K562 (cell line): ENCODE measurements at regions not wholly inside any gene's neighbourhood (a gene's known extent, or its start where the extent isn't known, plus 50 kb on each side); places are given as distances from the start of the nearest gene placed in this dataset.

Experiments used
- ATAC-seq: fragments of 200-7000 bp; cut with Tn5 transposase; 3 replicates; pipeline ENCODE4 v1.9.1; 2020; ENCODE audit warnings: moderate library complexity
- BruUV-seq: library from RNA; stranded (reverse); fragments of 400-500 nt; replicated peaks from 2 replicates; lab custom pipeline; 2021; lab: Mats Ljungman, UMichigan
- CTCF ChIA-PET: fragments of 300-600 bp; formaldehyde crosslinking; extraction: SDS; loops from one replicate; lab custom pipeline; 2021; ENCODE audit warnings: low intra/inter-chr PET ratio; lab: Yijun Ruan, JAX
- POLR2A ChIA-PET: fragments of 300-600, 350-650 bp; sonication (Branson Sonifier 250); formaldehyde crosslinking; extraction: SDS; loops from one replicate; lab custom pipeline; 2021; ENCODE audit warnings: antibody characterized with exemption, inconsistent platforms; lab: Yijun Ruan, JAX
- DNase-seq, 4 experiments: peaks; one replicate each; pipeline versions ENCODE4 v3.0.0 to v3.0.0-alpha.2; 2011 to 2018; ENCODE audit warnings: low spot score in 3 of 4, mixed read lengths in 3 of 4; ENCODE audit errors: extremely low read depth in 1 of 4
- FAIRE-seq: peaks from 2 replicates; lab custom pipeline; 2011; peaks lifted over from hg19 to GRCh38; lab: Jason Lieb, UNC
- H2AFZ ChIP-seq: 2 replicates; pipeline ENCODE4 v1.6.0; 2011; ENCODE audit warnings: low read depth, low read length, control low read depth, inconsistent platforms
- H3K27ac ChIP-seq: fragments of 200-600 bp; 3 replicates; pipeline ENCODE4 v1.8.0; 2011; ENCODE audit warnings: low read depth, mild to moderate bottlenecking, control low read depth, inconsistent platforms, low read length, moderate library complexity, mixed read lengths; ENCODE audit errors: extremely low read depth
- H3K27me3 ChIP-seq, 2 experiments: fragments of 300-600 bp in 1 of 2; 2 replicates in 1 of 2; 3 replicates in 1 of 2; pipeline versions ENCODE4 v1.6.0 to v1.8.0; 2011; ENCODE audit warnings: inconsistent platforms in 2 of 2, low read length in 2 of 2, mild to moderate bottlenecking in 1 of 2, mixed read lengths in 1 of 2, moderate library complexity in 1 of 2; ENCODE audit not compliant: control insufficient read depth in 2 of 2, insufficient read depth in 2 of 2
- H3K36me3 ChIP-seq: fragments of 300-600 bp; 3 replicates; pipeline ENCODE4 v1.8.0; 2011; ENCODE audit warnings: mild to moderate bottlenecking, low read length, inconsistent platforms; ENCODE audit not compliant: control insufficient read depth, insufficient read depth
- H3K4me1 ChIP-seq, 2 experiments: fragments of 200-600 bp in 1 of 2; replicated peaks in 1 of 2; 2 replicates in 1 of 2; 3 replicates in 1 of 2; pipeline versions ENCODE4 v1.5.1 to v1.8.0; 2011; ENCODE audit warnings: inconsistent platforms in 2 of 2, low read length in 2 of 2, mild to moderate bottlenecking in 1 of 2, mixed read lengths in 1 of 2, moderate library complexity in 1 of 2; ENCODE audit not compliant: control insufficient read depth in 2 of 2, insufficient read depth in 2 of 2
- H3K4me2 ChIP-seq: 2 replicates; pipeline ENCODE4 v1.6.1; 2011; ENCODE audit warnings: low read length, control low read depth, inconsistent platforms, mixed read lengths; ENCODE audit not compliant: insufficient read depth
- H3K4me3 ChIP-seq: fragments of 200-600 bp; sonication (generic), shearing (Covaris generic); 2 replicates; pipeline ENCODE4 v1.5.1; 2016; ENCODE audit warnings: control low read depth, inconsistent platforms
- H3K79me2 ChIP-seq: fragments of 200-600 bp; 3 replicates; pipeline ENCODE4 v1.8.0; 2011; ENCODE audit warnings: low read length, inconsistent platforms; ENCODE audit not compliant: control insufficient read depth, insufficient read depth
- H3K9ac ChIP-seq, 2 experiments: 2 replicates each; pipeline versions ENCODE4 v1.6.0 to v1.6.1; 2011; ENCODE audit warnings: low read depth in 2 of 2, low read length in 2 of 2, control low read depth in 1 of 2, inconsistent platforms in 1 of 2, mild to moderate bottlenecking in 1 of 2, mixed read lengths in 1 of 2; ENCODE audit not compliant: insufficient read depth in 1 of 2
- H3K9me1 ChIP-seq: one replicate; pipeline ENCODE4 v1.6.0; 2011; ENCODE audit warnings: inconsistent platforms, mild to moderate bottlenecking, low read length, moderate library complexity; ENCODE audit not compliant: control insufficient read depth, insufficient read depth
- H3K9me3 ChIP-seq: replicated peaks from 2 replicates; pipeline ENCODE4 v1.5.1; 2011; ENCODE audit warnings: low read depth, low read length, inconsistent platforms; ENCODE audit not compliant: control insufficient read depth, insufficient read depth
- H4K20me1 ChIP-seq: replicated peaks from 2 replicates; pipeline ENCODE4 v1.6.1; 2011; ENCODE audit warnings: low read length, inconsistent platforms, mixed read lengths; ENCODE audit not compliant: control insufficient read depth, insufficient read depth
- ASH1L ChIP-seq: fragments of 450-650 bp; IDR thresholded peaks from 2 replicates; pipeline ENCODE4 v1.6.1; 2018; ENCODE audit warnings: borderline replicate concordance, mild to moderate bottlenecking, low read depth; ENCODE audit not compliant: partially characterized antibody
- CTBP1 ChIP-seq: fragments of 450-650 bp; IDR thresholded peaks from 2 replicates; pipeline ENCODE4 v1.6.1; 2016; ENCODE audit warnings: borderline replicate concordance
- SIN3A ChIP-seq, 2 experiments: fragments of 150-350 bp in 1 of 2; IDR thresholded peaks; 2 replicates each; pipeline ENCODE4 v1.6.1; 2011 to 2016; ENCODE audit warnings: borderline replicate concordance in 2 of 2, low read depth in 2 of 2, low read length in 2 of 2, mild to moderate bottlenecking in 2 of 2, moderate library complexity in 2 of 2; ENCODE audit not compliant: control insufficient read depth in 1 of 2
- SIN3B ChIP-seq: fragments of 450-650 bp; IDR thresholded peaks from 2 replicates; pipeline ENCODE4 v1.6.1; 2017; ENCODE audit warnings: low read depth, mild to moderate bottlenecking, moderate library complexity
- SLC30A9 ChIP-seq: fragments of 250-450 bp; sonication (Bioruptor Pico); IDR thresholded peaks from 2 replicates; pipeline ENCODE4 v1.8.0; 2022; ENCODE audit warnings: mild to moderate bottlenecking, moderate library complexity
- XRCC4 ChIP-seq: IDR thresholded peaks from one replicate; pipeline ENCODE4 v1.6.1; 2011; ENCODE audit not compliant: insufficient read depth, insufficient read length; ENCODE audit errors: extremely low read depth
- ZC3H8 ChIP-seq: fragments of 450-650 bp; IDR thresholded peaks from 2 replicates; pipeline ENCODE4 v1.6.1; 2017
- ZNF347 ChIP-seq: fragments of 450-650 bp; formaldehyde crosslinking; IDR thresholded peaks from 2 replicates; pipeline ENCODE4 v1.4.0; 2020; ENCODE audit warnings: low read depth, mild to moderate bottlenecking, moderate library complexity
- ZNF444 ChIP-seq: fragments of 250-450 bp; sonication (Bioruptor Pico); IDR thresholded peaks from 2 replicates; pipeline ENCODE4 v1.4.0; 2020; ENCODE audit warnings: mild to moderate bottlenecking, moderate library complexity
- ZNF668 ChIP-seq: fragments of 250-450 bp; sonication (Bioruptor Pico); IDR thresholded peaks from 2 replicates; pipeline ENCODE4 v1.8.0; 2022; ENCODE audit warnings: mild to moderate bottlenecking, inconsistent platforms
- ZZZ3 ChIP-seq: fragments of 450-650 bp; IDR thresholded peaks from 2 replicates; pipeline ENCODE4 v1.6.1; 2016; ENCODE audit warnings: antibody characterized with exemption, mild to moderate bottlenecking, moderate library complexity
- WGBS: fragments of 100-300 bp; shearing (Covaris generic); methylation state at CpG from one replicate; pipeline ENCODE4 v1.1.6; 2016; ENCODE audit warnings: low coverage, mixed read lengths; ENCODE audit not compliant: insufficient coverage; ENCODE audit errors: missing lambda C conversion rate; 5-methylcytosine and 5-hydroxymethylcytosine counted together
- in situ Hi-C: fragments of 300-500 bp; cut with MboI; formaldehyde crosslinking; loops from 4 replicates; pipeline ENCODE4 v1.15.0; 2018; ENCODE audit warnings: inconsistent platforms, mixed read lengths
- intact Hi-C: fragments of 100-400 bp; cut with micrococcal nuclease; formaldehyde crosslinking; loops from 2 replicates; pipeline ENCODE4 v1.14.2; 2022
- TF ChIP-seq, protein P1 (sequence below): sonication (generic); formaldehyde crosslinking; IDR thresholded peaks from 2 replicates; pipeline ENCODE4 v1.8.1; 2023; ENCODE audit warnings: mild to moderate bottlenecking, missing genetic modification reagents
- TF ChIP-seq, protein P2 (sequence below): fragments of 150-350 bp; IDR thresholded peaks from 2 replicates; pipeline ENCODE4 v1.6.1; 2014; ENCODE audit warnings: low read depth, mild to moderate bottlenecking, low read length, borderline replicate concordance

DNA sequence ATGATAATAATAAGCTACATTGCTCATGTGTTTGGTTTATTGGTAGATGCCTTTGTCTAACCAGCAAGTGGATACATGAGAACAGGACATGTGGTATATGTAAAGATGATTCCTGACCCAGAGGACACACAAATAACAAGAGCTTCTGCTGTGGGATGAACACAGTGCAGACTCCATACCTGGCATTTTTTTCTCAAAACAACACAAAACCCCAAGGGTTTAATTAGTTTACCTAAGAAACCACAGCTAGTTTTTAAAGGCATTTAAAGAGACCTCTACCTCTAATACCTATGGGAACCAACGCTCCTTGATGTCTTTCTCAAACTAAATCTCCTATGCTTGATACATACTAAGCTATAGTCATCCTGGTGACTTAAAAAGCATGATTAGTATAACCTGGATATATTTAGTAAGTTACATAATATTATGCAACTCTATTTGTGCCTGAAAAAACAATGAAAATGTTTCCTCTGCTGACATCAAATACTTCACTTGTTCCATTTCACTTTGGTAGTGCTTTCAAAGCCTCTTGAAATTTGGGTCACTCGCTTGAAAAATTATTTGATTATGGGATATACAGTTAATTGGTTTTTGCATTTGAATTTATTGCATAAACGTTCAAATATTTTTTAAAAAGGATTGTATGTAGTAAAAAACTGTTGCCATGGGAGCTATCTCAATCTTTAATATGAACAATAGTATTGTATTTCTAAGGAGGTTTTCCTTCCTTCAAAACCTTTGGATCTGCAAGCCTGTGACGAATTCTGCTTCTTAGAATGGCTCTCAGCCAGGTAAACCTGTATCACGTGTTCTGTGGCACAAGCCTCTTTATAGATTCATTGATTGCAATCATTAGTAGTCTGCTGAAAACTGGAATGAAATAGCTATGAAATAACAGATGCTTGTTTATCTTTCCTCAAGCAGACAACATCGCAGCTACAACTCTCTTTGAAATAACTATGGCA is 233.0 kb upstream of the KCNMB2 start:
- Histone ChIP-seq H3K36me3 (no peaks in the 10 kb centered on the region), H3K9me1 (no peaks in the 10 kb centered on the region), H3K27ac (no peak overlapping the region), H3K27me3 (no peaks in the 10 kb centered on the region), H4K20me1 (no peaks in the 10 kb centered on the region), H3K4me2 (no peak overlapping the region), H2AFZ (no peak overlapping the region), H3K9me3 (no peaks in the 10 kb centered on the region), H3K4me3 (no peak overlapping the region), H3K4me1 (peaks cover 0 to 7% of the 10 kb centered on the region in 2 experiments; a peak in 2 of 5 replicates), H3K9ac (no peak overlapping the region), H3K79me2 (no peaks in the 10 kb centered on the region)
- no peak for FAIRE-seq
- in situ Hi-C loops (no loop called here), intact Hi-C loops (loop anchor here (5.0 kb wide), 1 partner anchor 41 kb away; no protein-coding TSS in a partner anchor)
- BruUV-seq: no TSS peak
- DNase-seq: no peak
- no peak for ATAC-seq
- CTCF ChIA-PET: no interaction called here
- POLR2A ChIA-PET: no interaction called here
- 27% methylated on average over 6 of the region's 6 CpGs for WGBS
- TF ChIP-seq ZC3H8 (no peak), ZNF444 (CRISPR knock-in tag) (no peak), CTBP1 (no peak), ZZZ3 (no peak), XRCC4 (no peak), SLC30A9 (CRISPR knock-in tag) (no peak), SIN3A (IDR thresholded peaks at IDR 0.05; ENCODE audit: borderline replicate concordance in 2 of 2, control insufficient read depth in 1 of 2, low read depth in 2 of 2, low read length in 2 of 2) (no peak), ASH1L (no peak), ZNF347 (no peak), ZNF668 (no peak), SIN3B (no peak)
- TF ChIP-seq, protein P1, sequence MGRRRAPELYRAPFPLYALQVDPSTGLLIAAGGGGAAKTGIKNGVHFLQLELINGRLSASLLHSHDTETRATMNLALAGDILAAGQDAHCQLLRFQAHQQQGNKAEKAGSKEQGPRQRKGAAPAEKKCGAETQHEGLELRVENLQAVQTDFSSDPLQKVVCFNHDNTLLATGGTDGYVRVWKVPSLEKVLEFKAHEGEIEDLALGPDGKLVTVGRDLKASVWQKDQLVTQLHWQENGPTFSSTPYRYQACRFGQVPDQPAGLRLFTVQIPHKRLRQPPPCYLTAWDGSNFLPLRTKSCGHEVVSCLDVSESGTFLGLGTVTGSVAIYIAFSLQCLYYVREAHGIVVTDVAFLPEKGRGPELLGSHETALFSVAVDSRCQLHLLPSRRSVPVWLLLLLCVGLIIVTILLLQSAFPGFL (CRISPR knock-in tag): no peak
- TF ChIP-seq, protein P2, sequence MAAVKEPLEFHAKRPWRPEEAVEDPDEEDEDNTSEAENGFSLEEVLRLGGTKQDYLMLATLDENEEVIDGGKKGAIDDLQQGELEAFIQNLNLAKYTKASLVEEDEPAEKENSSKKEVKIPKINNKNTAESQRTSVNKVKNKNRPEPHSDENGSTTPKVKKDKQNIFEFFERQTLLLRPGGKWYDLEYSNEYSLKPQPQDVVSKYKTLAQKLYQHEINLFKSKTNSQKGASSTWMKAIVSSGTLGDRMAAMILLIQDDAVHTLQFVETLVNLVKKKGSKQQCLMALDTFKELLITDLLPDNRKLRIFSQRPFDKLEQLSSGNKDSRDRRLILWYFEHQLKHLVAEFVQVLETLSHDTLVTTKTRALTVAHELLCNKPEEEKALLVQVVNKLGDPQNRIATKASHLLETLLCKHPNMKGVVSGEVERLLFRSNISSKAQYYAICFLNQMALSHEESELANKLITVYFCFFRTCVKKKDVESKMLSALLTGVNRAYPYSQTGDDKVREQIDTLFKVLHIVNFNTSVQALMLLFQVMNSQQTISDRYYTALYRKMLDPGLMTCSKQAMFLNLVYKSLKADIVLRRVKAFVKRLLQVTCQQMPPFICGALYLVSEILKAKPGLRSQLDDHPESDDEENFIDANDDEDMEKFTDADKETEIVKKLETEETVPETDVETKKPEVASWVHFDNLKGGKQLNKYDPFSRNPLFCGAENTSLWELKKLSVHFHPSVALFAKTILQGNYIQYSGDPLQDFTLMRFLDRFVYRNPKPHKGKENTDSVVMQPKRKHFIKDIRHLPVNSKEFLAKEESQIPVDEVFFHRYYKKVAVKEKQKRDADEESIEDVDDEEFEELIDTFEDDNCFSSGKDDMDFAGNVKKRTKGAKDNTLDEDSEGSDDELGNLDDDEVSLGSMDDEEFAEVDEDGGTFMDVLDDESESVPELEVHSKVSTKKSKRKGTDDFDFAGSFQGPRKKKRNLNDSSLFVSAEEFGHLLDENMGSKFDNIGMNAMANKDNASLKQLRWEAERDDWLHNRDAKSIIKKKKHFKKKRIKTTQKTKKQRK: no peak
